ENCODE measurements at regions not wholly inside any gene's neighbourhood (a gene's known extent, or its start where the extent isn't known, plus 50 kb on each side); places are given as distances from the start of the nearest gene placed in this dataset.

DNA sequence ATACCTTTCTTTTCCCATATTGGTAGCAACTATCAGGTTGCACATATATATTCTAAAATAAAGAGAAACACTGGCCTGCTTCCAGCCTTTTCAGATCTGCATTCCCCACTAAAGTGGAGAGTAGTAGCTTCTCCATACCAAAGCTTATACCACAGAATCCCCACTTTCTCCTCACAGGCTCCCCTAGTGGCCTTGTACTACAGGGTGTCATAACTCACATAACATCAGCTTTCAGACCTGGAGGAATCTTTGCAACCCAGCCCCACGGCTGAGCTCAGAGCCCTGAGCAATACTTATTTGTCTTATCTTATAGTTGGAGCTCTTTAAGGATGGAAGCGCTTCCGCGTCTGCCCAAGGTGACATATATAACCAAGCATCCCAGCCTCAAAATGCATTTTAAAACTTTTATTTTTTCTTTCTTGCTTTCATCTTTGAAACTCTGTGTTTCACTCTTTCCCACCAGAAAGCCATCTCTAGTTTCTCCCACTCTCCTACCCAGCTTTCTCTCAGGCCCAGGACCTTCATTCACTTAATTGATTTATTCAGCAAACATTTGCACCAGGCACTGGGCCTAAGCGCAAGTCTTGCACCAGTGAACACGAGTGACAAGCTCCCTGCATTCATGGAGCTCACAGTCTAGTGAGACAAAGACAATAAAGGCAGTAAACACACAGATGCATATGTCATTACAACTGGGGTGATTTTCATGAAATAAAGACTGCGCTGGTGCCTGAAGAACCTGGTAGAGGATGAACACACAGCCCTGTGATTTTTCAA, 254.7 kb downstream of the IPO8 start:
- no peaks in the 10 kb centered on the region for H3K4me1 ChIP-seq (ENCODE audit: control insufficient read depth in 2 of 2, insufficient read depth in 2 of 2, low read length in 2 of 2)
- H3K36me3 ChIP-seq (ENCODE audit: control insufficient read depth in 2 of 2, insufficient read depth in 2 of 2, low read length in 2 of 2): no peaks in the 10 kb centered on the region
- H3K27ac ChIP-seq (ENCODE audit: low read depth in 2 of 2, low read length in 2 of 2): no peak overlapping the region
- no peak overlapping the region for H3K9ac ChIP-seq (ENCODE audit: low read depth in 1 of 2, low read length in 2 of 2)
- no peaks in the 10 kb centered on the region for H3K27me3 ChIP-seq (ENCODE audit: control insufficient read depth in 2 of 2, insufficient read depth in 2 of 2, low read length in 2 of 2)
- no peak overlapping the region for H3K4me3 ChIP-seq (ENCODE audit: low read length in 2 of 2)
- no peaks in the 10 kb centered on the region for H3K9me3 ChIP-seq (ENCODE audit: control insufficient read depth in 2 of 2, low read length in 2 of 2)

DNA sequence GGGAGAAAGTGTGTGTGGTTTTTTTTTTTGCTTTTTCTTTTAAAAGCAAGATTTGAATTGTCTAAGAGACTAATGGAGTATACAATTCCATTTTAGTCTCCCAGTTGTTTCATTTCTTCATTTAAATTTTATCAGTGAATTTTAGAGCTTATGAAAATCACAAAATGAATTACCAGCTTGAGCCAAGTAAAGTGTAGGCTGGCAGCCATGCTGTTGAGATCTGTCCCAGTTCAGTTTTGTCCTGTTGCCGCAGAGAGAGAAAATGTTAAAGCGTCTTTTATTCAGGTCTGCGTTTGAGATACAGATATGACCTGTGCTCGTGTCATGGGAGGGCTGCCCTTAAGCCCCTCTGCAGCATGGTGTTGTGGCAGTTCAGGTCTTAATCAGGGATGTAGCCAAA, 256.5 kb downstream of the IPO8 start:
- Histone ChIP-seq H3K36me3 (ENCODE audit: control insufficient read depth in 2 of 2, insufficient read depth in 2 of 2, low read length in 2 of 2) (no peaks in the 10 kb centered on the region), H3K4me1 (ENCODE audit: control insufficient read depth in 2 of 2, insufficient read depth in 2 of 2, low read length in 2 of 2) (no peaks in the 10 kb centered on the region), H3K9ac (ENCODE audit: low read depth in 1 of 2, low read length in 2 of 2) (no peak overlapping the region), H3K27ac (ENCODE audit: low read depth in 2 of 2, low read length in 2 of 2) (no peak overlapping the region), H3K4me3 (ENCODE audit: low read length in 2 of 2) (no peak overlapping the region), H3K27me3 (ENCODE audit: control insufficient read depth in 2 of 2, insufficient read depth in 2 of 2, low read length in 2 of 2) (no peaks in the 10 kb centered on the region), H3K9me3 (ENCODE audit: control insufficient read depth in 2 of 2, low read length in 2 of 2) (no peaks in the 10 kb centered on the region)

DNA sequence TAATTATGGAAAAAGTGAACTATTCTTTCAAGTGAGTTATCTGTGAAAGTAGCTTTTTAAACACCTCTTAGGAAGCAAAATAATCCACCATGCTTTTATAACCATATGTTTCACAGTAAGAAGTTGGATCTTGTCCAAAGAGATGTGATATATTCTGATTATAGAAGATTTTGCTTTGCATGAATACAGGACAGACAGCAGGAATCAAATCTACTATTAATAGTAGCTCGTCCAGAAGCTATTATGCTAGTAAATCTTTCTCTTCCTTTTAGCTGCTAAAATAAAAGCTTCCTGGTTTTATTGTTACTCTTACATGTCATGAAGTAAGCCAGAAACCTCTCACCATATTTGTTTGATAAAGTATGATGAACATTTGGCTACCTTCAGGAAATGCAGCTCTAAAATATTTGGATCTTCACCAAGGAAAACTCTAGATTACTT, 257.0 kb downstream of the IPO8 start:
- H3K9me3 ChIP-seq (ENCODE audit: control insufficient read depth in 2 of 2, low read length in 2 of 2): no peaks in the 10 kb centered on the region
- no peak overlapping the region for H3K4me3 ChIP-seq (ENCODE audit: low read length in 2 of 2)
- no peak overlapping the region for H3K27ac ChIP-seq (ENCODE audit: low read depth in 2 of 2, low read length in 2 of 2)
- no peaks in the 10 kb centered on the region for H3K36me3 ChIP-seq (ENCODE audit: control insufficient read depth in 2 of 2, insufficient read depth in 2 of 2, low read length in 2 of 2)
- no peaks in the 10 kb centered on the region for H3K4me1 ChIP-seq (ENCODE audit: control insufficient read depth in 2 of 2, insufficient read depth in 2 of 2, low read length in 2 of 2)
- H3K27me3 ChIP-seq (ENCODE audit: control insufficient read depth in 2 of 2, insufficient read depth in 2 of 2, low read length in 2 of 2): no peaks in the 10 kb centered on the region
- H3K9ac ChIP-seq (ENCODE audit: low read depth in 1 of 2, low read length in 2 of 2): no peak overlapping the region

DNA sequence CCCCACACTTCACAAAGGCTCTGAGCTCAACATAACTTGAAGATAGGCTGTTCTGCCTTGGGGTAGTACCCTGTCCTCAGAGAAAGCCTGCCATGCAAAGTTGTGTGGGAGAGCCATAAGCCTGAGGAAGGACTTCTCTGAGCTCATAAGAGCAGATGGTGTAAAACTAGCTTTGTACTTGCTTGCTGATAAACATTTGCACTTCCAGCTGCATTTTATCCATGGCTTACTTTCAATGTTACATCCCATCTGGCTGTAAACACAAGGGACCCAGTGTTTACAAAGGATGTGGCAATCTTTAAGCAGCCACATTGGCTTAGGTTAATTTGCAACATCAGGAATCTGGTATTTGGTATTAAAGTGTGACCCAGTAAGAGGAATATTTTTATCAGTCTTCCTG, 258.1 kb downstream of the IPO8 start:
- Histone ChIP-seq H3K4me1 (ENCODE audit: control insufficient read depth in 2 of 2, insufficient read depth in 2 of 2, low read length in 2 of 2) (no peaks in the 10 kb centered on the region), H3K36me3 (ENCODE audit: control insufficient read depth in 2 of 2, insufficient read depth in 2 of 2, low read length in 2 of 2) (no peaks in the 10 kb centered on the region), H3K9me3 (ENCODE audit: control insufficient read depth in 2 of 2, low read length in 2 of 2) (no peaks in the 10 kb centered on the region), H3K9ac (ENCODE audit: low read depth in 1 of 2, low read length in 2 of 2) (no peak overlapping the region), H3K27ac (ENCODE audit: low read depth in 2 of 2, low read length in 2 of 2) (peak overlapping the region in 1 of 2 donors; percentile 36), H3K4me3 (ENCODE audit: low read length in 2 of 2) (no peak overlapping the region), H3K27me3 (ENCODE audit: control insufficient read depth in 2 of 2, insufficient read depth in 2 of 2, low read length in 2 of 2) (no peaks in the 10 kb centered on the region)

DNA sequence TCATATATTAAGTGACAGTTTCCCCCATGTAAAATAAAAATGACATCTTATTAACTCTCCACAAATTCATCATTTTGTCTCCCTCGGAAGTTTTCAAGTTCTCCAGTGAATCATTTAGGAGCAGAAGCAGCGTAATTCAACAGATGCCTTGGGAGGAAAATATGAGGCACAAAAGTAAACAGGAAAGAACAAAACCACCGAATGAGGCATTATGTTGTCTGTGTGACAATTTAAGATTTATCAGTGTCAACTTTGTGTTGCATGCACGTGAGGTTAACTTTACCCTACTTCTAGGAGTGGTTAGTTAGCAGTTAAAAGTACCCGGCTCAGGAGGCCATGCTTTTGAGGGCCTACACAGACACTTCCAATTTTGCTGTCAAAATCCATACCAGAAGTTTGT, 258.6 kb downstream of the IPO8 start:
- Histone ChIP-seq H3K27ac (ENCODE audit: low read depth in 2 of 2, low read length in 2 of 2) (peak overlapping the region in 1 of 2 donors; percentile 36), H3K9me3 (ENCODE audit: control insufficient read depth in 2 of 2, low read length in 2 of 2) (no peaks in the 10 kb centered on the region), H3K9ac (ENCODE audit: low read depth in 1 of 2, low read length in 2 of 2) (no peak overlapping the region), H3K4me3 (ENCODE audit: low read length in 2 of 2) (no peak overlapping the region), H3K36me3 (ENCODE audit: control insufficient read depth in 2 of 2, insufficient read depth in 2 of 2, low read length in 2 of 2) (no peaks in the 10 kb centered on the region), H3K27me3 (ENCODE audit: control insufficient read depth in 2 of 2, insufficient read depth in 2 of 2, low read length in 2 of 2) (no peaks in the 10 kb centered on the region), H3K4me1 (ENCODE audit: control insufficient read depth in 2 of 2, insufficient read depth in 2 of 2, low read length in 2 of 2) (no peaks in the 10 kb centered on the region)

DNA sequence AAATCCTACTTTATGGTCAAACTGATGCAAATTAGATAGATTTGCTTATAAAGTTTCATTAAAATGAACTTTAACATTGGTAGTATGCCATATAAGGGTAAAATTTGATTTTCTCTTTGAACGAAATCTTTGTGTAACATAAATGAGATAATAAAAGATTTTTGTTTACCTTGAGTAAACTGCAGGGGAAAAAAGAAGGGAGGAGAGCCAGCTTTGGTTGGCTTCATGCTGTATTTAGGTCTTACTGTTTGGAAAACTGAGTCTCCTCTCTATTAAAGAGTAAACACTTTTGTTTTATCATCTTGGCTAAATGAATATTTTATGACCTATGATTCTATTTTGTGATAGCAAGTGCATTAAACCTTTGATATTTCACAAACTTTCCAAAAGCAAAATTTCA, 267.6 kb downstream of the IPO8 start:
- no peak overlapping the region for H3K27ac ChIP-seq (ENCODE audit: low read depth in 2 of 2, low read length in 2 of 2)
- no peak overlapping the region for H3K9ac ChIP-seq (ENCODE audit: low read depth in 1 of 2, low read length in 2 of 2)
- peaks cover 0 to 2% of the 10 kb centered on the region in 2 donors for H3K9me3 ChIP-seq (ENCODE audit: control insufficient read depth in 2 of 2, low read length in 2 of 2)
- H3K27me3 ChIP-seq (ENCODE audit: control insufficient read depth in 2 of 2, insufficient read depth in 2 of 2, low read length in 2 of 2): no peaks in the 10 kb centered on the region
- H3K4me1 ChIP-seq (ENCODE audit: control insufficient read depth in 2 of 2, insufficient read depth in 2 of 2, low read length in 2 of 2): no peaks in the 10 kb centered on the region
- no peaks in the 10 kb centered on the region for H3K36me3 ChIP-seq (ENCODE audit: control insufficient read depth in 2 of 2, insufficient read depth in 2 of 2, low read length in 2 of 2)
- no peak overlapping the region for H3K4me3 ChIP-seq (ENCODE audit: low read length in 2 of 2)

DNA sequence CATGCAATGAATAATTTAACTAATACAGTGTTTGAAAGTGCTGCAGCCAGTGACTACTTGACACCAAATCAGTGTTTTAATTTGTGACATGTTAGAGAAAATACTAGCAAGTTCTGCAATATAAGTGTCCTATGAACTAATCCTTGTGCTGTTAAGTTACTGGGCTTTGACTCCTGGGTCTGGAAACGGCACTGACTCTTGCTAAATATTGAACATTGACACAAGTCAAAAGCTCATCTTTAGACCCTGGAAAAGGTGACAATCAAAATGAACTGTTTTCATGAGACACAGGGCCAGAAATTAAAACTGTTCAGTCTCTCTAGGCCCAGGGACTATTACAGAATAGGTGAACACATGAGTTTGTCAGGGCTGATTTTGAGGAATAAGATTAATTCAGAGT, 268.1 kb downstream of the IPO8 start:
- no peak overlapping the region for H3K4me3 ChIP-seq (ENCODE audit: low read length in 2 of 2)
- no peaks in the 10 kb centered on the region for H3K27me3 ChIP-seq (ENCODE audit: control insufficient read depth in 2 of 2, insufficient read depth in 2 of 2, low read length in 2 of 2)
- no peak overlapping the region for H3K9ac ChIP-seq (ENCODE audit: low read depth in 1 of 2, low read length in 2 of 2)
- H3K9me3 ChIP-seq (ENCODE audit: control insufficient read depth in 2 of 2, low read length in 2 of 2): peaks cover 0 to 2% of the 10 kb centered on the region in 2 donors
- H3K4me1 ChIP-seq (ENCODE audit: control insufficient read depth in 2 of 2, insufficient read depth in 2 of 2, low read length in 2 of 2): no peaks in the 10 kb centered on the region
- no peak overlapping the region for H3K27ac ChIP-seq (ENCODE audit: low read depth in 2 of 2, low read length in 2 of 2)
- no peaks in the 10 kb centered on the region for H3K36me3 ChIP-seq (ENCODE audit: control insufficient read depth in 2 of 2, insufficient read depth in 2 of 2, low read length in 2 of 2)

DNA sequence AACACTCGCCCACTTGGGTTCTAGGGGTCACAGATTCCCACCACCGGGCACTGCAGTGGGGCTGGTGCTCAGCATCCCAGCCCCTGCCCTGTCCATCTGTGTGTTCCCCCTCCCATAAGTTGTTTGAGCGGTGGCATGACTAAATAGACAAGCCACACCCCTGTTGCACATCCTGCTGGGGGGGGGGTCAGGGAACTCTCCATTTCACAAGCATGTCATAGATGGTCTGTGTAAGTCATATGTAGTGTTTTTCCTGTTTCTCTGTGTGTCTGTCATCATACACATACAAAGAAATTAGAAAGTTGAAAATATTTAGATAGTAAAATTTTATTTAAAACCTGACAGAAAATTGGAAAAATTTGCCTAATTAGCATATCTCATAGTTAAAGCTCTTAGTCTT, 270.2 kb downstream of the IPO8 start:
- H3K9me3 ChIP-seq (ENCODE audit: control insufficient read depth in 2 of 2, low read length in 2 of 2): peaks cover 0 to 2% of the 10 kb centered on the region in 2 donors

DNA sequence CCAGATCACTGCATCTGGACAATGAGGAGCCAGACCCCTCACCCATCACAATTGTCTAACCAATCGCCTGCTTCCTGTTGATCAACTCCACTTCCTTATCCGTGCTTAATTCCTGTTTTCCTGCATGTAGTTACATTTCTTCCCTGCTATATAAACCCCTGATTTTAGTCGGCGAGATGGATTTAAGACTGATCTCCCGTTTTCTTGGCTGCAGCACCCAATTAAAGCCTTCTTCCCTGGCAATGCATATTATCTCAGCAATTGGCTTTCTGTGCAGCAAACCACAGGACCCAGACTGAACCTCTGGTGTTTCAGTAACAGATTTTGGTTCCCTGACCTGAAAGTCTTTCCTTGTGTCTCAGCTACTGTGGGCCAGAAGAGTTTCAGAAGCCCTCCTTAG, 272.3 kb downstream of the IPO8 start:
- peaks cover 0 to 6% of the 10 kb centered on the region in 2 donors for H3K9me3 ChIP-seq (ENCODE audit: control insufficient read depth in 2 of 2, low read length in 2 of 2)

More for the DNA sequence above, 270.2 kb downstream of the IPO8 start:
- H3K4me1 ChIP-seq (ENCODE audit: control insufficient read depth in 2 of 2, insufficient read depth in 2 of 2, low read length in 2 of 2): no peaks in the 10 kb centered on the region
- H3K27ac ChIP-seq (ENCODE audit: low read depth in 2 of 2, low read length in 2 of 2): no peak overlapping the region
- H3K36me3 ChIP-seq (ENCODE audit: control insufficient read depth in 2 of 2, insufficient read depth in 2 of 2, low read length in 2 of 2): no peaks in the 10 kb centered on the region
- no peaks in the 10 kb centered on the region for H3K27me3 ChIP-seq (ENCODE audit: control insufficient read depth in 2 of 2, insufficient read depth in 2 of 2, low read length in 2 of 2)
- no peak overlapping the region for H3K9ac ChIP-seq (ENCODE audit: low read depth in 1 of 2, low read length in 2 of 2)
- no peak overlapping the region for H3K4me3 ChIP-seq (ENCODE audit: low read length in 2 of 2)

DNA sequence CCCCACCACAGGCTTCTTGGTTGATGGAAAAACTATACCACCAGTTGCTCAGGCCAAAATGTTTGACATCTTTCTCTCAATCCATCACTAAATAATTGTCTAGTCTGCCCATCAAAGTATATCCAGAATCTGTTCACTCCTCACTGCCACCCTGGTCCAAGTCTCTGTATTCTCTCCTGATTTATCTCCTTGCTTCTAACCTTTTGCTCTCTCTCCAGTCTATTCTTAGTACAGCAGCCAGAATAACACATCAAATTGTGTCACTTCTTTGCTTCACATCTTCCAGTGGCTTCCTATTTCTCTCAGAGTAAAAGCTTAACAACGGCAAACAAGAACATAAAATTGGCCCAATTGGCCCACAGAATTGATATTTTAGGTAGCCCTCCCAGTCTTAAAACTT, 272.8 kb downstream of the IPO8 start:
- H3K4me3 ChIP-seq (ENCODE audit: low read length in 2 of 2): no peak overlapping the region
- no peak overlapping the region for H3K27ac ChIP-seq (ENCODE audit: low read depth in 2 of 2, low read length in 2 of 2)
- no peaks in the 10 kb centered on the region for H3K27me3 ChIP-seq (ENCODE audit: control insufficient read depth in 2 of 2, insufficient read depth in 2 of 2, low read length in 2 of 2)
- no peaks in the 10 kb centered on the region for H3K4me1 ChIP-seq (ENCODE audit: control insufficient read depth in 2 of 2, insufficient read depth in 2 of 2, low read length in 2 of 2)
- H3K36me3 ChIP-seq (ENCODE audit: control insufficient read depth in 2 of 2, insufficient read depth in 2 of 2, low read length in 2 of 2): no peaks in the 10 kb centered on the region
- H3K9me3 ChIP-seq (ENCODE audit: control insufficient read depth in 2 of 2, low read length in 2 of 2): peaks cover 0 to 10% of the 10 kb centered on the region in 2 donors
- H3K9ac ChIP-seq (ENCODE audit: low read depth in 1 of 2, low read length in 2 of 2): no peak overlapping the region

More for the DNA sequence above, 272.3 kb downstream of the IPO8 start:
- H3K4me3 ChIP-seq (ENCODE audit: low read length in 2 of 2): no peak overlapping the region
- H3K36me3 ChIP-seq (ENCODE audit: control insufficient read depth in 2 of 2, insufficient read depth in 2 of 2, low read length in 2 of 2): no peaks in the 10 kb centered on the region
- H3K27me3 ChIP-seq (ENCODE audit: control insufficient read depth in 2 of 2, insufficient read depth in 2 of 2, low read length in 2 of 2): no peaks in the 10 kb centered on the region
- H3K9ac ChIP-seq (ENCODE audit: low read depth in 1 of 2, low read length in 2 of 2): no peak overlapping the region
- H3K4me1 ChIP-seq (ENCODE audit: control insufficient read depth in 2 of 2, insufficient read depth in 2 of 2, low read length in 2 of 2): no peaks in the 10 kb centered on the region
- H3K27ac ChIP-seq (ENCODE audit: low read depth in 2 of 2, low read length in 2 of 2): no peak overlapping the region

Data from mucosa of rectum (tissue), 2 donors.